ENCODE measurements at regions not wholly inside any gene's neighbourhood (a gene's known extent, or its start where the extent isn't known, plus 50 kb on each side); places are given as distances from the start of the nearest gene placed in this dataset.
A peak's percentile ranks its signal among the peaks of the same experiment; 100 is the strongest.

GRCh38 chr6:119647309-119647708, 297.7 kb upstream of the MAN1A1 start:
- Histone ChIP-seq H3K27ac (ENCODE audit: low read depth, low read length) (no peak overlapping the region), H3K36me3 (ENCODE audit: control insufficient read depth, insufficient read depth, low read length) (no peaks in the 10 kb centered on the region), H3K9me3 (ENCODE audit: control insufficient read depth, insufficient read depth, low read length) (no peaks in the 10 kb centered on the region), H3K4me1 (ENCODE audit: control insufficient read depth, insufficient read depth, low read length) (no peaks in the 10 kb centered on the region), H3K27me3 (ENCODE audit: control insufficient read depth, insufficient read depth, low read length) (no peaks in the 10 kb centered on the region), H3K9ac (ENCODE audit: low read depth, low read length) (no peak overlapping the region), H3K4me3 (ENCODE audit: low read depth, low read length) (no peak overlapping the region)

GRCh38 chr6:119643876-119644275, 294.3 kb upstream of the MAN1A1 start:
- H3K4me3 ChIP-seq (ENCODE audit: low read depth, low read length), result no peak overlapping the region
- no peaks in the 10 kb centered on the region for H3K9me3 ChIP-seq (ENCODE audit: control insufficient read depth, insufficient read depth, low read length)
- H3K27ac ChIP-seq (ENCODE audit: low read depth, low read length), result no peak overlapping the region
- H3K27me3 ChIP-seq (ENCODE audit: control insufficient read depth, insufficient read depth, low read length), result no peaks in the 10 kb centered on the region
- H3K36me3 ChIP-seq (ENCODE audit: control insufficient read depth, insufficient read depth, low read length), result no peaks in the 10 kb centered on the region
- no peak overlapping the region for H3K9ac ChIP-seq (ENCODE audit: low read depth, low read length)
- H3K4me1 ChIP-seq (ENCODE audit: control insufficient read depth, insufficient read depth, low read length), result no peaks in the 10 kb centered on the region

- H3K9ac ChIP-seq (ENCODE audit: low read depth, low read length), result no peak overlapping the region
Measured at GRCh38 chr6:119637768-119638167, 288.2 kb upstream of the MAN1A1 start.

GRCh38 chr6:119636060-119636459, 286.5 kb upstream of the MAN1A1 start:
- no peaks in the 10 kb centered on the region for H3K9me3 ChIP-seq (ENCODE audit: control insufficient read depth, insufficient read depth, low read length)

More at GRCh38 chr6:119637768-119638167, 288.2 kb upstream of the MAN1A1 start:
- Histone ChIP-seq H3K9me3 (ENCODE audit: control insufficient read depth, insufficient read depth, low read length) (no peaks in the 10 kb centered on the region), H3K36me3 (ENCODE audit: control insufficient read depth, insufficient read depth, low read length) (no peaks in the 10 kb centered on the region), H3K27me3 (ENCODE audit: control insufficient read depth, insufficient read depth, low read length) (no peaks in the 10 kb centered on the region), H3K4me1 (ENCODE audit: control insufficient read depth, insufficient read depth, low read length) (no peaks in the 10 kb centered on the region), H3K4me3 (ENCODE audit: low read depth, low read length) (no peak overlapping the region), H3K27ac (ENCODE audit: low read depth, low read length) (no peak overlapping the region)

GRCh38 chr6:119633461-119633860, 283.9 kb upstream of the MAN1A1 start:
- Histone ChIP-seq H3K36me3 (ENCODE audit: control insufficient read depth, insufficient read depth, low read length) (no peaks in the 10 kb centered on the region), H3K4me1 (ENCODE audit: control insufficient read depth, insufficient read depth, low read length) (no peaks in the 10 kb centered on the region; the same call in 1 of the 2 replicates), H3K9ac (ENCODE audit: low read depth, low read length) (no peak overlapping the region), H3K9me3 (ENCODE audit: control insufficient read depth, insufficient read depth, low read length) (no peaks in the 10 kb centered on the region), H3K4me3 (ENCODE audit: low read depth, low read length) (no peak overlapping the region), H3K27ac (ENCODE audit: low read depth, low read length) (no peak overlapping the region), H3K27me3 (ENCODE audit: control insufficient read depth, insufficient read depth, low read length) (no peaks in the 10 kb centered on the region)

More at GRCh38 chr6:119636060-119636459, 286.5 kb upstream of the MAN1A1 start:
- no peak overlapping the region for H3K4me3 ChIP-seq (ENCODE audit: low read depth, low read length)
- H3K36me3 ChIP-seq (ENCODE audit: control insufficient read depth, insufficient read depth, low read length), result no peaks in the 10 kb centered on the region
- no peaks in the 10 kb centered on the region for H3K27me3 ChIP-seq (ENCODE audit: control insufficient read depth, insufficient read depth, low read length)
- no peak overlapping the region for H3K9ac ChIP-seq (ENCODE audit: low read depth, low read length)
- no peak overlapping the region for H3K27ac ChIP-seq (ENCODE audit: low read depth, low read length)
- no peaks in the 10 kb centered on the region for H3K4me1 ChIP-seq (ENCODE audit: control insufficient read depth, insufficient read depth, low read length)

- H3K27ac ChIP-seq (ENCODE audit: low read depth, low read length), result no peak overlapping the region
- H3K4me3 ChIP-seq (ENCODE audit: low read depth, low read length), result no peak overlapping the region
- no peaks in the 10 kb centered on the region for H3K9me3 ChIP-seq (ENCODE audit: control insufficient read depth, insufficient read depth, low read length)
- no peaks in the 10 kb centered on the region for H3K27me3 ChIP-seq (ENCODE audit: control insufficient read depth, insufficient read depth, low read length)
- peaks cover 5% of the 10 kb centered on the region; the same call in 1 of the 2 replicates for H3K4me1 ChIP-seq (ENCODE audit: control insufficient read depth, insufficient read depth, low read length)
- H3K36me3 ChIP-seq (ENCODE audit: control insufficient read depth, insufficient read depth, low read length), result no peaks in the 10 kb centered on the region
- H3K9ac ChIP-seq (ENCODE audit: low read depth, low read length), result no peak overlapping the region
Measured at GRCh38 chr6:119630561-119631192, 281.1 kb upstream of the MAN1A1 start.

- Histone ChIP-seq H3K27me3 (ENCODE audit: control insufficient read depth, insufficient read depth, low read length) (no peaks in the 10 kb centered on the region), H3K9ac (ENCODE audit: low read depth, low read length) (no peak overlapping the region), H3K4me1 (ENCODE audit: control insufficient read depth, insufficient read depth, low read length) (peaks cover 5% of the 10 kb centered on the region), H3K9me3 (ENCODE audit: control insufficient read depth, insufficient read depth, low read length) (no peaks in the 10 kb centered on the region), H3K4me3 (ENCODE audit: low read depth, low read length) (no peak overlapping the region), H3K27ac (ENCODE audit: low read depth, low read length) (no peak overlapping the region), H3K36me3 (ENCODE audit: control insufficient read depth, insufficient read depth, low read length) (no peaks in the 10 kb centered on the region)
Measured at GRCh38 chr6:119628691-119629594, 279.4 kb upstream of the MAN1A1 start.

GRCh38 chr6:119627908-119628669, 278.5 kb upstream of the MAN1A1 start:
- Histone ChIP-seq H3K4me3 (ENCODE audit: low read depth, low read length) (no peak overlapping the region), H3K9me3 (ENCODE audit: control insufficient read depth, insufficient read depth, low read length) (no peaks in the 10 kb centered on the region), H3K27ac (ENCODE audit: low read depth, low read length) (no peak overlapping the region), H3K9ac (ENCODE audit: low read depth, low read length) (no peak overlapping the region), H3K27me3 (ENCODE audit: control insufficient read depth, insufficient read depth, low read length) (no peaks in the 10 kb centered on the region), H3K36me3 (ENCODE audit: control insufficient read depth, insufficient read depth, low read length) (no peaks in the 10 kb centered on the region), H3K4me1 (ENCODE audit: control insufficient read depth, insufficient read depth, low read length) (peaks cover 14% of the 10 kb centered on the region)

- Histone ChIP-seq H3K9ac (ENCODE audit: low read depth, low read length) (no peak overlapping the region), H3K27ac (ENCODE audit: low read depth, low read length) (no peak overlapping the region), H3K4me1 (ENCODE audit: control insufficient read depth, insufficient read depth, low read length) (peaks cover 22% of the 10 kb centered on the region), H3K9me3 (ENCODE audit: control insufficient read depth, insufficient read depth, low read length) (no peaks in the 10 kb centered on the region), H3K36me3 (ENCODE audit: control insufficient read depth, insufficient read depth, low read length) (no peaks in the 10 kb centered on the region), H3K4me3 (ENCODE audit: low read depth, low read length) (no peak overlapping the region), H3K27me3 (ENCODE audit: control insufficient read depth, insufficient read depth, low read length) (no peaks in the 10 kb centered on the region)
Measured at GRCh38 chr6:119626884-119627619, 277.5 kb upstream of the MAN1A1 start.

GRCh38 chr6:119620846-119621555, 271.4 kb upstream of the MAN1A1 start:
- Histone ChIP-seq H3K27ac (ENCODE audit: low read depth, low read length) (peak overlapping the region; percentile 70), H3K4me1 (ENCODE audit: control insufficient read depth, insufficient read depth, low read length) (peaks cover 17% of the 10 kb centered on the region), H3K9ac (ENCODE audit: low read depth, low read length) (no peak overlapping the region)

More at GRCh38 chr6:119620846-119621555, 271.4 kb upstream of the MAN1A1 start:
- Histone ChIP-seq H3K9me3 (ENCODE audit: control insufficient read depth, insufficient read depth, low read length) (no peaks in the 10 kb centered on the region), H3K4me3 (ENCODE audit: low read depth, low read length) (no peak overlapping the region), H3K36me3 (ENCODE audit: control insufficient read depth, insufficient read depth, low read length) (no peaks in the 10 kb centered on the region), H3K27me3 (ENCODE audit: control insufficient read depth, insufficient read depth, low read length) (no peaks in the 10 kb centered on the region)

Data from HUES48 (cell line).